GM18505 (cell line): ENCODE measurements at regions not wholly inside any gene's neighbourhood (a gene's known extent, or its start where the extent isn't known, plus 50 kb on each side); places are given as distances from the start of the nearest gene placed in this dataset.

Experiments used
- ATAC-seq: cut with Tn5 transposase; IDR thresholded peaks from one replicate; pipeline ENCODE4 v1.9.1; 2021; ENCODE audit not compliant: unreplicated experiment
- POLR2A ChIP-seq: IDR thresholded peaks from 4 replicates; pipeline ENCODE4 v1.6.1; 2011; ENCODE audit warnings: borderline replicate concordance; ENCODE audit not compliant: insufficient read depth, insufficient read length; ENCODE audit errors: extremely low read depth

- ATAC-seq, result no peak
- no peak for TF ChIP-seq POLR2A
Observed at GRCh38 chr4:107094976-107095375, 58.9 kb upstream of the DKK2 start.

- peak; percentile 75 for ATAC-seq
- TF ChIP-seq POLR2A, result no peak
Observed at GRCh38 chr4:107094332-107094731, 58.2 kb upstream of the DKK2 start.
